Activated CD8-positive, alpha-beta T cell treated with anti-CD3 and anti-CD28 coated beads, Interleukin-2, amount 10 ng/mL, durations not matched to agents 7 days and 5 days (primary cell): ENCODE measurements at regions not wholly inside any gene's neighbourhood (a gene's known extent, or its start where the extent isn't known, plus 50 kb on each side); places are given as distances from the start of the nearest gene placed in this dataset.

ENCODE experiments used
- ATAC-seq: fragments of 150-1000 bp; cut with Tn5 transposase; one replicate; pipeline ENCODE4 v1.10.0; 2021; ENCODE audit warnings: moderate library complexity
- CTCF ChIA-PET: fragments of 350-600 bp; sonication (Branson Sonifier 250); formaldehyde crosslinking; loops from one replicate; lab custom pipeline; 2021; ENCODE audit warnings: antibody characterized with exemption; lab: Charles Lee
- POLR2A ChIA-PET: fragments of 350-600 bp; sonication (Branson Sonifier 250); formaldehyde crosslinking; loops from one replicate; lab custom pipeline; 2021; ENCODE audit warnings: antibody characterized with exemption; lab: Charles Lee
- DNase-seq: peaks from one replicate; pipeline ENCODE4 v3.0.0-alpha.2; 2020
- H3K27ac Mint-ChIP-seq: one replicate; pipeline ENCODE4 v1.8.0; 2021; ENCODE audit warnings: mild to moderate bottlenecking, mixed read lengths
- H3K27me3 Mint-ChIP-seq: one replicate; pipeline ENCODE4 v1.8.0; 2021; ENCODE audit warnings: low read depth, mixed read lengths
- H3K36me3 Mint-ChIP-seq: one replicate; pipeline ENCODE4 v1.8.0; 2021; ENCODE audit warnings: low read depth, mixed read lengths
- H3K4me1 Mint-ChIP-seq: one replicate; pipeline ENCODE4 v1.8.0; 2021; ENCODE audit warnings: low read depth, mixed read lengths
- H3K4me3 Mint-ChIP-seq: one replicate; pipeline ENCODE4 v1.8.0; 2021; ENCODE audit warnings: mild to moderate bottlenecking, mixed read lengths
- H3K9me3 Mint-ChIP-seq: one replicate; pipeline ENCODE4 v1.8.0; 2022; ENCODE audit warnings: mixed read lengths; ENCODE audit not compliant: insufficient read depth

DNA sequence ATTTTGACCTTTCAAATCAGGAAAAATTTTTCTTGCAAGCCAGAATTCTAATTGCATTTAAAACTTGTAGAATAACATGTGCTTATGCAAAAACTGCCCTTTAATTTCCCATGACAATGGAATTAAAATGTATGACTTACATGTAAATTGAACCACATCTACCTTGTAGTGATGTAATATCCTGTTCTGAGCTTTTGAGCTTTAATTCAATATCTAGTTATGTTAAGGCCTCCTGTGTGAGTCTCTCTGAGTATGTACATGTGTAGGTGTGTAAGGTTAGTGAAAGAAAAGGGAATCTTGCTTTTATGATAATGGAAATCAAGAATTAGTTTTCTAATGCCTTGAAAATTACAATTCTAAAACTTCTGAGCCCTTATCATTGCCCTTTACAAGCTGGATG lies 344.8 kb upstream of the AKR1E2 start:
- H3K4me1 Mint-ChIP-seq: peaks cover 4% of the 10 kb centered on the region
- ChIA-PET POLR2A (no interaction called here), CTCF (no interaction called here)
- no peaks in the 10 kb centered on the region for H3K36me3 Mint-ChIP-seq
- no peaks in the 10 kb centered on the region for H3K9me3 Mint-ChIP-seq
- H3K4me3 Mint-ChIP-seq: no peak overlapping the region
- no peak overlapping the region for H3K27ac Mint-ChIP-seq
- DNase-seq: no peak
- ATAC-seq: no peak
- peaks cover 10% of the 10 kb centered on the region for H3K27me3 Mint-ChIP-seq

- DNase-seq (no peak), ATAC-seq (no peak)
- Mint-ChIP-seq H3K4me3 (no peak overlapping the region), H3K4me1 (peaks cover 15% of the 10 kb centered on the region), H3K9me3 (no peaks in the 10 kb centered on the region), H3K36me3 (no peaks in the 10 kb centered on the region), H3K27me3 (peaks cover 9% of the 10 kb centered on the region), H3K27ac (no peak overlapping the region)
- ChIA-PET POLR2A (no interaction called here), CTCF (no interaction called here)
These were observed 346.7 kb upstream of the AKR1E2 start for GRCh38 chr10:4479342-4479741.

DNA sequence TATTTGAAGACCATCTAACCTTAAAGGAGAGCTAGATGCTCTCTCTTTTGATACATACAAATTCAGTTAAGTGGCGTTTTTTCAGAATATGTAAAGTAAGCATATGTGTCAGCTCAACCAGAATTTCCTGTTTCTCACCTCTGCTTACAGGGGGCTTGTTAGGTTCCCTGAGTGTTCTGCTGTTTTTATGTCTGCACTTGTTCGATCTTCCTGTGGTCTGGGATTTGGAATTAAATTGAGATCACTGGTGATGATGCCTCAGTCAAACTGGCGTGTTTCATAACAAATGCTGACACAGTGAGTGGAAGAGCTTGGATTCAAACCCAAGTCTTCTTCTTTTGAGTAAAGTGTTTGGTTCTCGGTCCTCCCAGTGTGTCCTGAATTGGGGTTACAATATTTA lies 348.3 kb upstream of the AKR1E2 start:
- no peak overlapping the region for H3K4me3 Mint-ChIP-seq
- CTCF ChIA-PET: no interaction called here

GRCh38 chr10:4475827-4476490 lies 350.0 kb upstream of the AKR1E2 start:
- POLR2A ChIA-PET: no interaction called here
- Mint-ChIP-seq H3K36me3 (no peaks in the 10 kb centered on the region), H3K9me3 (no peaks in the 10 kb centered on the region), H3K27me3 (peaks cover 21% of the 10 kb centered on the region), H3K4me3 (no peak overlapping the region), H3K27ac (no peak overlapping the region), H3K4me1 (peaks cover 26% of the 10 kb centered on the region)
- ATAC-seq (no peak), DNase-seq (no peak)
- CTCF ChIA-PET: no interaction called here

More for the DNA sequence above, 348.3 kb upstream of the AKR1E2 start:
- Mint-ChIP-seq H3K27me3 (peaks cover 18% of the 10 kb centered on the region), H3K9me3 (no peaks in the 10 kb centered on the region), H3K4me1 (peaks cover 26% of the 10 kb centered on the region), H3K27ac (no peak overlapping the region), H3K36me3 (no peaks in the 10 kb centered on the region)
- POLR2A ChIA-PET: no interaction called here
- ATAC-seq (no peak), DNase-seq (no peak)

DNA sequence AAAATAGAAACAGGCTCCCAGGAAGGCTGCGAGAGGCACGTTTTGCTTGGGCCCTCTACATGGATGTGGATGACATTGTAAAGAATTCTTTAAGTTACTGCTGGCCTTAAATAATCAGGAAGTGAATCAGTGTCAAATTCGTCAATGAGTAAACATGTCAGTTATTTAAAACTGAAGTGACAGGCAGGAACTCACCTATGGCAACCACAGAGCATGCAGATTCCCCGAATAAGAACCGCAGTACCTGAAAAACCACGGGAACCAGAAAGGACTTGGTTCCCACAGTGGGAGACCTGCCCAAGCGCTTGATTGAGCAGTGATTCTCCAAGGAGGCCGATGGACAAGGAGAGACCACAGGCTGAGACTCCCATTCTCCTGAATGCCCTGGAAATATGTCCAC lies 351.2 kb upstream of the AKR1E2 start:
- Mint-ChIP-seq H3K27me3 (peaks cover 25% of the 10 kb centered on the region), H3K36me3 (no peaks in the 10 kb centered on the region), H3K9me3 (no peaks in the 10 kb centered on the region), H3K27ac (peak overlapping the region; percentile 23), H3K4me1 (peaks cover 26% of the 10 kb centered on the region), H3K4me3 (no peak overlapping the region)
- CTCF ChIA-PET: no interaction called here
- ATAC-seq (no peak), DNase-seq (peak; percentile 40)
- POLR2A ChIA-PET: no interaction called here

- Mint-ChIP-seq H3K27ac (no peak overlapping the region), H3K4me3 (no peak overlapping the region)
- no peak for ATAC-seq
These were observed 352.0 kb upstream of the AKR1E2 start for GRCh38 chr10:4473977-4474376.

GRCh38 chr10:4472190-4472904 lies 353.7 kb upstream of the AKR1E2 start:
- H3K27ac Mint-ChIP-seq: no peak overlapping the region
- CTCF ChIA-PET: no interaction called here
- peaks cover 21% of the 10 kb centered on the region for H3K4me1 Mint-ChIP-seq
- POLR2A ChIA-PET: no interaction called here
- DNase-seq (no peak), ATAC-seq (no peak)
- no peak overlapping the region for H3K4me3 Mint-ChIP-seq
- no peaks in the 10 kb centered on the region for H3K36me3 Mint-ChIP-seq
- peaks cover 32% of the 10 kb centered on the region for H3K27me3 Mint-ChIP-seq
- H3K9me3 Mint-ChIP-seq: no peaks in the 10 kb centered on the region

More at GRCh38 chr10:4473977-4474376, 352.0 kb upstream of the AKR1E2 start:
- no peaks in the 10 kb centered on the region for H3K9me3 Mint-ChIP-seq
- H3K27me3 Mint-ChIP-seq: peaks cover 28% of the 10 kb centered on the region
- peaks cover 26% of the 10 kb centered on the region for H3K4me1 Mint-ChIP-seq
- POLR2A ChIA-PET: no interaction called here
- H3K36me3 Mint-ChIP-seq: no peaks in the 10 kb centered on the region
- CTCF ChIA-PET: no interaction called here
- no peak for DNase-seq

DNA sequence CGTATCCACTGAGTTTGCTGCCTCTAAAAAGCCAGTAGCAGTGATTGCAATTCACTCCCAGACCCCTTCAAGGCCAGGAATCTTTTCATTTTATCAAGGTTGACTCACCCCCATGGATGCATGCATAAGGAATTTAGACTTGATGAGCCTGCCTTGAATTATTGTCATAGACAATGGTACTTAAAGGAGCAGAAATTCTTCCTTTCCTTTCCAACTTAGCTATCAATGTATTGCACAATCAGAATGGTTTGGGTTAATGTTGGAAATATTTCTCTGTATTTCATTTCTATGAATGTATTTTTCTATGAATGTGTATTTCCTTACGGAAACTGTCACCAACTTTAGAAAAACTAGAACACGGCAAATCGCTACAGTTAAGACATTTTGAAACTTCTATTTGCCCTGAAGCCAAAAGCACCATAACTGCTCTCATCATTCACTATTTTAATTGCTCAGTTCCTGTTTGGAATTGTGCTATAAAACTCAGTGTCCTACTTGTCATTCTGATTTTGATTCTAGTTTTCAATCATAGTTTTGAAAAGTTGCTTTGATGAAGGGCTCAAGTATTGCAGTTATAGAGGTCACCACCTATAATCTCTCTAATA lies 355.7 kb upstream of the AKR1E2 start:
- CTCF ChIA-PET: no interaction called here
- H3K36me3 Mint-ChIP-seq: no peaks in the 10 kb centered on the region
- no peak for DNase-seq
- no peak for ATAC-seq
- H3K27me3 Mint-ChIP-seq: peaks cover 39% of the 10 kb centered on the region
- no peak overlapping the region for H3K27ac Mint-ChIP-seq
- H3K9me3 Mint-ChIP-seq: no peaks in the 10 kb centered on the region
- POLR2A ChIA-PET: no interaction called here
- H3K4me3 Mint-ChIP-seq: no peak overlapping the region
- peaks cover 20% of the 10 kb centered on the region for H3K4me1 Mint-ChIP-seq

- ATAC-seq (no peak), DNase-seq (no peak)
- no peak overlapping the region for H3K4me3 Mint-ChIP-seq
- H3K4me1 Mint-ChIP-seq: no peaks in the 10 kb centered on the region
- POLR2A ChIA-PET: no interaction called here
- no peaks in the 10 kb centered on the region for H3K9me3 Mint-ChIP-seq
- no peak overlapping the region for H3K27ac Mint-ChIP-seq
- H3K27me3 Mint-ChIP-seq: peaks cover 37% of the 10 kb centered on the region
- CTCF ChIA-PET: no interaction called here
- H3K36me3 Mint-ChIP-seq: no peaks in the 10 kb centered on the region
These were observed 358.5 kb upstream of the AKR1E2 start for GRCh38 chr10:4467481-4467880.

DNA sequence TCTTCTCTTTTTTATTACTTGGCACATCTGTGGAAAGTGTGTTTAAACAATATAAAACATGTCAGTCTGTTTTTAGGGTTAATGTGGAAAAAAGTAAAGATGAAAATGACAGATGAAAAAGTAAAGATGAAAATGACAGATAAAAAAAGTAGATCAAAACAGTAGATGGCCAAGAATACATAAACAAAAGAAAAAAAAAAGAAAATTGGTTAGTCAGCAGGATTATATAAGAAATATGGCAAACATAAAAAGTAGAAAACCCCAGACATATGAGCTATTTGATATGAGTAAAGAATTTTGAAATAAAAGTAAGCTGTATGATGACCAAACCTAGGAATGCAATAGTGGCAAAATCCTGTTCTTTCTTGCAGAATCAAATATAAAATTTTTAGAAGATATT lies 365.7 kb upstream of the AKR1E2 start:
- Mint-ChIP-seq H3K27ac (no peak overlapping the region), H3K4me3 (no peak overlapping the region), H3K36me3 (no peaks in the 10 kb centered on the region), H3K27me3 (peaks cover 25% of the 10 kb centered on the region), H3K4me1 (no peaks in the 10 kb centered on the region), H3K9me3 (no peaks in the 10 kb centered on the region)
- CTCF ChIA-PET: no interaction called here
- POLR2A ChIA-PET: no interaction called here
- no peak for DNase-seq
- ATAC-seq: no peak

GRCh38 chr10:4459531-4459930 lies 366.5 kb upstream of the AKR1E2 start:
- H3K9me3 Mint-ChIP-seq: no peaks in the 10 kb centered on the region
- CTCF ChIA-PET: no interaction called here
- POLR2A ChIA-PET: no interaction called here
- H3K36me3 Mint-ChIP-seq: no peaks in the 10 kb centered on the region
- DNase-seq (no peak), ATAC-seq (no peak)
- H3K27me3 Mint-ChIP-seq: peaks cover 23% of the 10 kb centered on the region
- no peak overlapping the region for H3K4me3 Mint-ChIP-seq
- no peaks in the 10 kb centered on the region for H3K4me1 Mint-ChIP-seq
- H3K27ac Mint-ChIP-seq: no peak overlapping the region

DNA sequence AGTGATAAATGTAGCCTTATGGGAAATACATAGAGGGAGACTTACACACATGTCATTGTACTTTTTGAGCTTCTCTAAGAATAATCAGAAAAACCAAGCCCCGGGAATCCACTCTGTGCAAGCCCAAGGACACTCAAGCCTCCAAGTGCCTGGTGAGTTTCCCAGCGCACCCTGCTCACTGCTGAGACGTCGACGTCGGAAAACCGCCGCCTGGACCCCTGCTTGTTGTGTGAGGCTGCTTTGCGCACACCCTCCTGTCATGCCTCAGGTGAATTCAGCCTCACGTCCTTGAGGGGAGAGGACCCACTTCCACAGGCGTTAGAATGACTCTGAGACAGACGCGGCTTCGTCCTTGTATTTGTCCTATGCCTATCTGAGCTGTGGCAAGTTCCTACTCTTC lies 368.4 kb upstream of the AKR1E2 start:
- Mint-ChIP-seq H3K4me3 (no peak overlapping the region), H3K27me3 (peaks cover 24% of the 10 kb centered on the region), H3K36me3 (no peaks in the 10 kb centered on the region), H3K9me3 (no peaks in the 10 kb centered on the region), H3K27ac (no peak overlapping the region), H3K4me1 (no peaks in the 10 kb centered on the region)
- no peak for ATAC-seq
- no peak for DNase-seq
- CTCF ChIA-PET: no interaction called here
- POLR2A ChIA-PET: no interaction called here
